ENCODE measurements at regions not wholly inside any gene's neighbourhood (a gene's known extent, or its start where the extent isn't known, plus 50 kb on each side); places are given as distances from the start of the nearest gene placed in this dataset.

GRCh38 chr9:134239130-134239903 lies 75.0 kb upstream of the RNU6ATAC start:
- intact Hi-C loops (cut with DNase I) = no loop called here
- no peak for DNase-seq (ENCODE audit: low spot score)
- Histone ChIP-seq H3K36me3 (no peaks in the 10 kb centered on the region), H3K27ac (no peak overlapping the region), H3K4me1 (replicated peaks) (no peaks in the 10 kb centered on the region), H3K4me3 (no peak overlapping the region), H3K9me3 (no peaks in the 10 kb centered on the region), H3K27me3 (replicated peaks; ENCODE audit: insufficient read depth) (no peaks in the 10 kb centered on the region)
- TF ChIP-seq, protein P1, sequence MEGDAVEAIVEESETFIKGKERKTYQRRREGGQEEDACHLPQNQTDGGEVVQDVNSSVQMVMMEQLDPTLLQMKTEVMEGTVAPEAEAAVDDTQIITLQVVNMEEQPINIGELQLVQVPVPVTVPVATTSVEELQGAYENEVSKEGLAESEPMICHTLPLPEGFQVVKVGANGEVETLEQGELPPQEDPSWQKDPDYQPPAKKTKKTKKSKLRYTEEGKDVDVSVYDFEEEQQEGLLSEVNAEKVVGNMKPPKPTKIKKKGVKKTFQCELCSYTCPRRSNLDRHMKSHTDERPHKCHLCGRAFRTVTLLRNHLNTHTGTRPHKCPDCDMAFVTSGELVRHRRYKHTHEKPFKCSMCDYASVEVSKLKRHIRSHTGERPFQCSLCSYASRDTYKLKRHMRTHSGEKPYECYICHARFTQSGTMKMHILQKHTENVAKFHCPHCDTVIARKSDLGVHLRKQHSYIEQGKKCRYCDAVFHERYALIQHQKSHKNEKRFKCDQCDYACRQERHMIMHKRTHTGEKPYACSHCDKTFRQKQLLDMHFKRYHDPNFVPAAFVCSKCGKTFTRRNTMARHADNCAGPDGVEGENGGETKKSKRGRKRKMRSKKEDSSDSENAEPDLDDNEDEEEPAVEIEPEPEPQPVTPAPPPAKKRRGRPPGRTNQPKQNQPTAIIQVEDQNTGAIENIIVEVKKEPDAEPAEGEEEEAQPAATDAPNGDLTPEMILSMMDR (IDR thresholded peaks at IDR 0.05) = no peak
- no peak for TF ChIP-seq POLR2A (IDR thresholded peaks at IDR 0.05)
- TF ChIP-seq POLR2AphosphoS5 (IDR thresholded peaks at IDR 0.05) = no peak
- 89% methylated on average over 29 of the region's 29 CpGs for WGBS

DNA sequence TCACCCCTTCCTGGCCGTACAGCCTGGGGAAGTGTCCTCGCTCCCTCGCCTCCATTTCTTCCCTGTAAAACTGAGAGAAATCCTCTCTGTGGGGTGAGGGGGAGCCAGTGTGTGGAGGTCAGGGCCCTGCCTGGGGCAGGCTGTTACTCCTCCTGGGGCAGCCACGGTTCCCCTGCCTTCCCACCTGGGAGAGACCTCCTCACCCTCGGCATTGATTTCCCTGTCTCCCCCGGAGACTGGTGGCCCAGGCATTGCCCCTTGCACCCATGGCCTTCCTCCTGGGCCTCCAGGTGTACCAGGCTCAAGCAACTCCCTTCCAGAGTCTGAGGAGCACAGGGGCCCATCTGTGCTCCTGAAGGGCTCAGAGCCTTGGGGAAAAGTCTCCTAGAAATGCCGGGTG lies 75.6 kb upstream of the RNU6ATAC start:
- 72% methylated on average over 7 of the region's 7 CpGs for WGBS
- Histone ChIP-seq H3K27ac (no peak overlapping the region), H3K4me3 (no peak overlapping the region), H3K36me3 (no peaks in the 10 kb centered on the region), H3K9me3 (no peaks in the 10 kb centered on the region), H3K4me1 (replicated peaks) (no peaks in the 10 kb centered on the region), H3K27me3 (replicated peaks; ENCODE audit: insufficient read depth) (no peaks in the 10 kb centered on the region)
- TF ChIP-seq, protein P1 (IDR thresholded peaks at IDR 0.05) = no peak
- TF ChIP-seq POLR2AphosphoS5 (IDR thresholded peaks at IDR 0.05) = no peak
- no peak for TF ChIP-seq POLR2A (IDR thresholded peaks at IDR 0.05)
- DNase-seq (ENCODE audit: low spot score) = no peak
- intact Hi-C loops (cut with DNase I) = no loop called here

- intact Hi-C loops (cut with DNase I) = no loop called here
- H3K27me3 ChIP-seq (replicated peaks; ENCODE audit: insufficient read depth) = no peaks in the 10 kb centered on the region
Observed at GRCh38 chr9:134240361-134240760, 76.0 kb upstream of the RNU6ATAC start.

GRCh38 chr9:134242706-134243105 lies 78.3 kb upstream of the RNU6ATAC start:
- Histone ChIP-seq H3K27me3 (replicated peaks; ENCODE audit: insufficient read depth) (no peaks in the 10 kb centered on the region), H3K4me1 (replicated peaks) (no peaks in the 10 kb centered on the region), H3K9me3 (no peaks in the 10 kb centered on the region), H3K4me3 (no peak overlapping the region), H3K36me3 (no peaks in the 10 kb centered on the region), H3K27ac (no peak overlapping the region)
- intact Hi-C loops (cut with DNase I) = no loop called here
- TF ChIP-seq POLR2AphosphoS5 (IDR thresholded peaks at IDR 0.05) = no peak
- no peak for TF ChIP-seq POLR2A (IDR thresholded peaks at IDR 0.05)
- TF ChIP-seq, protein P1 (IDR thresholded peaks at IDR 0.05) = no peak
- 81% methylated on average over 19 of the region's 19 CpGs for WGBS
- DNase-seq (ENCODE audit: low spot score) = no peak

More at GRCh38 chr9:134240361-134240760, 76.0 kb upstream of the RNU6ATAC start:
- H3K9me3 ChIP-seq = no peaks in the 10 kb centered on the region
- TF ChIP-seq POLR2A (IDR thresholded peaks at IDR 0.05) (no peak), POLR2AphosphoS5 (IDR thresholded peaks at IDR 0.05) (no peak)
- TF ChIP-seq, protein P1 (IDR thresholded peaks at IDR 0.05) = no peak
- H3K4me3 ChIP-seq = no peak overlapping the region
- DNase-seq (ENCODE audit: low spot score) = no peak
- H3K36me3 ChIP-seq = no peaks in the 10 kb centered on the region
- WGBS = 60% methylated on average over 10 of the region's 11 CpGs
- H3K27ac ChIP-seq = no peak overlapping the region
- H3K4me1 ChIP-seq (replicated peaks) = no peaks in the 10 kb centered on the region
